ENCODE measurements at regions not wholly inside any gene's neighbourhood (a gene's known extent, or its start where the extent isn't known, plus 50 kb on each side); places are given as distances from the start of the nearest gene placed in this dataset.

DNA sequence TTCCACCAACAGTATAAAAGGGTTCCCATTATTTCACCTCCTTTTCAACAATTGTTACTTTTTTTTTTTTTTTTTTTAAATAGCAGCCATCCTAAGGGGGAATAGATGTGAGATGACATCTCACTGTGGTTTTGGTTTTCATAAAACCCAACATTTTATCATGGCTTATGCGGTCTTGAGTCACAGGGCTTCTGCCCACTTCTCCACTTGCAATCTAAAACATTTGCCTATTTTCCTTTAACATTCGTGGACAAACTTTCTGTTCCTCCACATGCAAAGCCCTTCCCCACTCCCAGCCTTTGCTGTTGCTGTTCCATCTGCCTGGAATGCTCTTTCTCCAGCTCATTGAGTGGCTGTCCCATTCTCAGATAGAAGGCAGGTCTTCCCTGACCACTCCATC is 239.7 kb upstream of the KCNK2 start:
- TF ChIP-seq, protein P1, sequence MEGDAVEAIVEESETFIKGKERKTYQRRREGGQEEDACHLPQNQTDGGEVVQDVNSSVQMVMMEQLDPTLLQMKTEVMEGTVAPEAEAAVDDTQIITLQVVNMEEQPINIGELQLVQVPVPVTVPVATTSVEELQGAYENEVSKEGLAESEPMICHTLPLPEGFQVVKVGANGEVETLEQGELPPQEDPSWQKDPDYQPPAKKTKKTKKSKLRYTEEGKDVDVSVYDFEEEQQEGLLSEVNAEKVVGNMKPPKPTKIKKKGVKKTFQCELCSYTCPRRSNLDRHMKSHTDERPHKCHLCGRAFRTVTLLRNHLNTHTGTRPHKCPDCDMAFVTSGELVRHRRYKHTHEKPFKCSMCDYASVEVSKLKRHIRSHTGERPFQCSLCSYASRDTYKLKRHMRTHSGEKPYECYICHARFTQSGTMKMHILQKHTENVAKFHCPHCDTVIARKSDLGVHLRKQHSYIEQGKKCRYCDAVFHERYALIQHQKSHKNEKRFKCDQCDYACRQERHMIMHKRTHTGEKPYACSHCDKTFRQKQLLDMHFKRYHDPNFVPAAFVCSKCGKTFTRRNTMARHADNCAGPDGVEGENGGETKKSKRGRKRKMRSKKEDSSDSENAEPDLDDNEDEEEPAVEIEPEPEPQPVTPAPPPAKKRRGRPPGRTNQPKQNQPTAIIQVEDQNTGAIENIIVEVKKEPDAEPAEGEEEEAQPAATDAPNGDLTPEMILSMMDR (conservative IDR thresholded peaks at IDR 0.05; ENCODE audit: low read depth, low read length), result no peak
- TF ChIP-seq EZH2phosphoT487 (IDR thresholded peaks at IDR 0.05; ENCODE audit: borderline replicate concordance, low read length), result no peak
